Subcutaneous abdominal adipose tissue (tissue), 5 donors: ENCODE measurements at regions not wholly inside any gene's neighbourhood (a gene's known extent, or its start where the extent isn't known, plus 50 kb on each side); places are given as distances from the start of the nearest gene placed in this dataset.

Experiments used
- H3K27ac ChIP-seq: one replicate; pipeline ENCODE4 v1.7.0; 2013; ENCODE audit warnings: low read depth, mild to moderate bottlenecking, inconsistent platforms, low read length, moderate library complexity
- H3K27me3 ChIP-seq, 5 donors: one replicate each; pipeline ENCODE4 v1.7.0; 2013; ENCODE audit warnings: low read length in 5 of 5, inconsistent platforms in 1 of 5; ENCODE audit not compliant: control insufficient read depth in 5 of 5, insufficient read depth in 4 of 5
- H3K36me3 ChIP-seq, 5 donors: one replicate each; pipeline ENCODE4 v1.7.0; 2013; ENCODE audit warnings: low read length in 5 of 5; ENCODE audit not compliant: control insufficient read depth in 5 of 5, insufficient read depth in 5 of 5
- H3K4me1 ChIP-seq, 5 donors: one replicate each; pipeline ENCODE4 v1.7.0; 2013; ENCODE audit warnings: low read length in 5 of 5, mild to moderate bottlenecking in 3 of 5, moderate library complexity in 1 of 5; ENCODE audit not compliant: control insufficient read depth in 5 of 5, insufficient read depth in 5 of 5
- H3K4me3 ChIP-seq, 5 donors: one replicate each; pipeline ENCODE4 v1.7.0; 2013; ENCODE audit warnings: low read length in 5 of 5, low read depth in 1 of 5
- H3K9ac ChIP-seq, 5 donors: one replicate each; pipeline ENCODE4 v1.7.0; 2013; ENCODE audit warnings: low read length in 5 of 5, mild to moderate bottlenecking in 4 of 5, moderate library complexity in 3 of 5
- H3K9me3 ChIP-seq, 5 donors: one replicate each; pipeline ENCODE4 v1.7.0; 2013; ENCODE audit warnings: low read length in 5 of 5; ENCODE audit not compliant: control insufficient read depth in 5 of 5
- donor health status: healthy.
- donor health status: healthy.
- donor health status: healthy.
- donor health status: healthy.
- donor health status: healthy.

DNA sequence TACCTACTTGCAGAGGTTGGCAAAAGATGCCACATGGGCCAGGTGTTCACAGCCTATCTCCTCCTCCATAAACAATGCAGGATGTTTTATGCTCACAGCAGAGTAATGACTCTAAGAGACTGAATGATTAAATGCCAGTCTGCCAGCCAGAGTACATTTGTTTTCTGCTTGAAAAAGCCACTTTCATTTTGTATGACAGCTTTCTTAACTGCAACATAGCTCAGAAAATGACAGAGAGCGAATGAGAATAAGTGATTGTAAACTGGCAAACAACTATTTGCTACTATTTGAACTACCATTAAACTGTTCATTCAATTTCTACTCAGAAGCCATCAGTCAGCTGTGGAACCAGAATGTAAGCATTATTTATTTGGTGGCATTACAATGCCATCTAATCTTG lies 50.6 kb upstream of the DCC start:
- Histone ChIP-seq H3K9me3 (no peaks in the 10 kb centered on the region), H3K4me3 (no peak overlapping the region), H3K27ac (no peak overlapping the region), H3K9ac (no peak overlapping the region), H3K27me3 (no peaks in the 10 kb centered on the region), H3K36me3 (no peaks in the 10 kb centered on the region), H3K4me1 (peaks cover 0 to 6% (median 0%) of the 10 kb centered on the region in 5 donors)
